ENCODE measurements at regions not wholly inside any gene's neighbourhood (a gene's known extent, or its start where the extent isn't known, plus 50 kb on each side); places are given as distances from the start of the nearest gene placed in this dataset.
A peak's percentile ranks its signal among the peaks of the same experiment; 100 is the strongest.

DNA sequence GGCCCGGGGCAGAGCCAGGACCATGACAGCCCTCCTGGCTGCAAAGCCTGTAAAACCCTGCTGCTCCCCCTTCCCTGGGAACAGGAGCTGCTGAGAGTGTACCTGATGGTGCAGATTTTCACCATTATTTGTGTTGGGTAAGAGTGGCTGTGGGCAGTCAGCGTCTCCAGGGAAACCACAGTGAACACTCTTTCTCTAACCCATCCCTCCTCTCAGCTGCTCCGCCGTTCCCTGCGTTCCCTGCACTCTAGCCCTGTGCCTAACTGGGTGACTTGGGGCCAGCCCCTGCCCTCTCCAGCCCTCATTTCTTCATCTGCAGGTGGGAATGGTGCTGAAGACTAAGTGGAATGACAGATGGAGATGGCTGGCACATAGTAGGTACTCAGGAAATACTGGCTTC lies 75.9 kb upstream of the PCBD1 start:
- Histone ChIP-seq H3K4me2 (ENCODE audit: insufficient read depth, low read length) (no peak overlapping the region), H3K27me3 (ENCODE audit: control insufficient read depth in 2 of 2, insufficient read depth in 2 of 2, low read length in 2 of 2) (peaks cover 7 to 43% of the 10 kb centered on the region in 2 experiments; a peak in 4 of 5 replicates), H4K20me1 (replicated peaks; ENCODE audit: control insufficient read depth, insufficient read depth, low read length) (peaks cover 10% of the 10 kb centered on the region), H3K9ac (ENCODE audit: insufficient read depth in 1 of 2, low read depth in 2 of 2, low read length in 2 of 2) (no peak overlapping the region), H3K27ac (ENCODE audit: extremely low read depth, low read depth, low read length) (no peak overlapping the region), H3K4me3 (no peak overlapping the region), H3K79me2 (ENCODE audit: control insufficient read depth, insufficient read depth, low read length) (no peaks in the 10 kb centered on the region), H3K9me3 (replicated peaks; ENCODE audit: control insufficient read depth, insufficient read depth, low read depth, low read length) (no peaks in the 10 kb centered on the region; the same call in 1 of the 2 replicates), H3K36me3 (ENCODE audit: control insufficient read depth, insufficient read depth, low read length) (no peaks in the 10 kb centered on the region), H3K4me1 (replicated peaks in 1 of 2; ENCODE audit: control insufficient read depth in 2 of 2, insufficient read depth in 2 of 2, low read length in 2 of 2) (no peaks in the 10 kb centered on the region), H3K9me1 (ENCODE audit: control insufficient read depth, insufficient read depth, low read length) (no peaks in the 10 kb centered on the region), H2AFZ (ENCODE audit: low read depth, low read length) (no peak overlapping the region)
- no peak for DNase-seq (ENCODE audit: extremely low read depth in 1 of 4, low spot score in 3 of 4)
- FAIRE-seq: no peak
- BruUV-seq (replicated peaks): no TSS peak
- ChIA-PET POLR2A (no interaction called here), CTCF (ENCODE audit: low intra/inter-chr PET ratio) (no interaction called here)
- 0% methylated on average over 5 of the region's 5 CpGs for WGBS (ENCODE audit: insufficient coverage, low coverage, missing lambda C conversion rate)
- ATAC-seq: no peak; the same call in 2 of the 3 replicates
- in situ Hi-C loops (cut with MboI): no loop called here
- intact Hi-C loops (cut with micrococcal nuclease): no loop called here
- TF ChIP-seq ZKSCAN1 (IDR thresholded peaks at IDR 0.05; ENCODE audit: low read depth, low read length) (peak; percentile 54; the same call in 1 of the 2 replicates), ZNF165 (CRISPR knock-in tag; IDR thresholded peaks at IDR 0.05; ENCODE audit: borderline replicate concordance) (no peak), ZBTB8A (IDR thresholded peaks at IDR 0.05; ENCODE audit: partially characterized antibody) (no peak)

DNA sequence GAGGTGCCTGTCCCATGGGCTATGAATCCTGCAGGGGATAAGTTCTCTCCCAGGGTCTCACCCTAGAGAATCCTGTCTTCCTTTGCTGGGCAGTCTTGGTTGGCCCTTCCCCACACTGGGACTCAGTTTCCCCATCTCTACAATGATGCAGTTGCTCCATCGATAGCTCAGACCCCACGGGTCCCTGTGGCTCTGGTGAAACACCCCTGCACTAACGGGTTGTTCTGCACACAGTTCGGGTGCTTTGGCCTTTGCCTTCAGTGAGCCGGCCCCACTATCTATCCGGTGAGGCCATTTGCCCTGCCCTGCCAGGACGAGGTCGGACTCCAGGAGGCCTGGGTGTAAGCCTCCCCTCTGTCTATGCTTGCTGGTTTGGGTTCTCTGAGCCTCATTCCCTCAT lies 76.5 kb upstream of the PCBD1 start:
- Histone ChIP-seq H2AFZ (ENCODE audit: low read depth, low read length) (no peak overlapping the region), H3K27me3 (ENCODE audit: control insufficient read depth in 2 of 2, insufficient read depth in 2 of 2, low read length in 2 of 2) (peaks cover 7 to 43% of the 10 kb centered on the region in 2 experiments; a peak in 4 of 5 replicates), H4K20me1 (replicated peaks; ENCODE audit: control insufficient read depth, insufficient read depth, low read length) (peaks cover 10% of the 10 kb centered on the region), H3K79me2 (ENCODE audit: control insufficient read depth, insufficient read depth, low read length) (no peaks in the 10 kb centered on the region), H3K4me2 (ENCODE audit: insufficient read depth, low read length) (no peak overlapping the region), H3K4me1 (replicated peaks in 1 of 2; ENCODE audit: control insufficient read depth in 2 of 2, insufficient read depth in 2 of 2, low read length in 2 of 2) (no peaks in the 10 kb centered on the region), H3K27ac (ENCODE audit: extremely low read depth, low read depth, low read length) (no peak overlapping the region), H3K9me1 (ENCODE audit: control insufficient read depth, insufficient read depth, low read length) (no peaks in the 10 kb centered on the region), H3K9ac (ENCODE audit: insufficient read depth in 1 of 2, low read depth in 2 of 2, low read length in 2 of 2) (no peak overlapping the region), H3K9me3 (replicated peaks; ENCODE audit: control insufficient read depth, insufficient read depth, low read depth, low read length) (no peaks in the 10 kb centered on the region; the same call in 1 of the 2 replicates), H3K36me3 (ENCODE audit: control insufficient read depth, insufficient read depth, low read length) (no peaks in the 10 kb centered on the region), H3K4me3 (no peak overlapping the region)
- no peak for DNase-seq (ENCODE audit: extremely low read depth in 1 of 4, low spot score in 3 of 4)
- no peak for FAIRE-seq
- POLR2A ChIA-PET: interaction anchor here (1.4 kb wide), 1 partner anchor 17 kb away, joined by 4 read pairs; no protein-coding TSS in a partner anchor
- no peak for ATAC-seq
- BruUV-seq (replicated peaks): no TSS peak
- CTCF ChIA-PET (ENCODE audit: low intra/inter-chr PET ratio): no interaction called here
- intact Hi-C loops (cut with micrococcal nuclease) (no loop called here), in situ Hi-C loops (cut with MboI) (no loop called here)
- WGBS (ENCODE audit: insufficient coverage, low coverage, missing lambda C conversion rate): 0% methylated on average over 8 of the region's 8 CpGs
- no peak for TF ChIP-seq KAT2B (IDR thresholded peaks at IDR 0.05; ENCODE audit: low read depth, low read length)
- no peak for TF ChIP-seq ZNF668 (CRISPR knock-in tag; IDR thresholded peaks at IDR 0.05)
- TF ChIP-seq, protein P1, sequence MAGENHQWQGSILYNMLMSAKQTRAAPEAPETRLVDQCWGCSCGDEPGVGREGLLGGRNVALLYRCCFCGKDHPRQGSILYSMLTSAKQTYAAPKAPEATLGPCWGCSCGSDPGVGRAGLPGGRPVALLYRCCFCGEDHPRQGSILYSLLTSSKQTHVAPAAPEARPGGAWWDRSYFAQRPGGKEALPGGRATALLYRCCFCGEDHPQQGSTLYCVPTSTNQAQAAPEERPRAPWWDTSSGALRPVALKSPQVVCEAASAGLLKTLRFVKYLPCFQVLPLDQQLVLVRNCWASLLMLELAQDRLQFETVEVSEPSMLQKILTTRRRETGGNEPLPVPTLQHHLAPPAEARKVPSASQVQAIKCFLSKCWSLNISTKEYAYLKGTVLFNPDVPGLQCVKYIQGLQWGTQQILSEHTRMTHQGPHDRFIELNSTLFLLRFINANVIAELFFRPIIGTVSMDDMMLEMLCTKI (IDR thresholded peaks at IDR 0.05; ENCODE audit: partially characterized antibody): no peak
- TF ChIP-seq ZKSCAN3 (CRISPR knock-in tag; IDR thresholded peaks at IDR 0.05): no peak
- TF ChIP-seq BHLHE40 (IDR thresholded peaks at IDR 0.05; ENCODE audit: low read length): no peak
- no peak for TF ChIP-seq JUND (IDR thresholded peaks at IDR 0.05; ENCODE audit: borderline replicate concordance, low read depth, low read length)
- TF ChIP-seq JUND (tag; IDR thresholded peaks at IDR 0.05; ENCODE audit: borderline replicate concordance, low read depth, low read length): no peak
- TF ChIP-seq PHB (CRISPR knock-in tag; IDR thresholded peaks at IDR 0.05): no peak
- TF ChIP-seq, protein P2, sequence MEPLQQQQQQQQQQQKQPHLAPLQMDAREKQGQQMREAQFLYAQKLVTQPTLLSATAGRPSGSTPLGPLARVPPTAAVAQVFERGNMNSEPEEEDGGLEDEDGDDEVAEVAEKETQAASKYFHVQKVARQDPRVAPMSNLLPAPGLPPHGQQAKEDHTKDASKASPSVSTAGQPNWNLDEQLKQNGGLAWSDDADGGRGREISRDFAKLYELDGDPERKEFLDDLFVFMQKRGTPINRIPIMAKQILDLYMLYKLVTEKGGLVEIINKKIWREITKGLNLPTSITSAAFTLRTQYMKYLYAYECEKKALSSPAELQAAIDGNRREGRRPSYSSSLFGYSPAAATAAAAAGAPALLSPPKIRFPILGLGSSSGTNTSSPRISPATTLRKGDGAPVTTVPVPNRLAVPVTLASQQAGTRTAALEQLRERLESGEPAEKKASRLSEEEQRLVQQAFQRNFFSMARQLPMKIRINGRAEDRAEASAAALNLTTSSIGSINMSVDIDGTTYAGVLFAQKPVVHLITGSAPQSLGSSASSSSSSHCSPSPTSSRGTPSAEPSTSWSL (CRISPR knock-in tag; IDR thresholded peaks at IDR 0.05; ENCODE audit: borderline replicate concordance): no peak
- no peak for TF ChIP-seq PHF20 (IDR thresholded peaks at IDR 0.05; ENCODE audit: partially characterized antibody)
- TF ChIP-seq KDM1A (IDR thresholded peaks at IDR 0.05): no peak
- TF ChIP-seq MIER1 (IDR thresholded peaks at IDR 0.05; ENCODE audit: low read depth): no peak
- no peak for TF ChIP-seq EHMT2 (IDR thresholded peaks at IDR 0.05)

Data from K562 (cell line).